Ovary (tissue), 3 donors: ENCODE measurements at regions not wholly inside any gene's neighbourhood (a gene's known extent, or its start where the extent isn't known, plus 50 kb on each side); places are given as distances from the start of the nearest gene placed in this dataset.

Source experiments
- POLR2A ChIP-seq: fragments of 450-650 bp; IDR thresholded peaks from one replicate; pipeline ENCODE4 v1.6.1; 2017; ENCODE audit warnings: antibody characterized with exemption, mild to moderate bottlenecking, moderate library complexity
- TF ChIP-seq, protein P1 (sequence below), 3 donors: fragments of 450-650 bp in 2 of 3; fragments of 200-600 bp in 1 of 3; IDR thresholded peaks; one replicate each; pipeline versions ENCODE4 v1.5.1 to v1.8.0; 2016 to 2022; ENCODE audit warnings: antibody characterized with exemption in 3 of 3, mild to moderate bottlenecking in 1 of 3
- donor health status: DM: no; HTN: no; CAD: no.

DNA sequence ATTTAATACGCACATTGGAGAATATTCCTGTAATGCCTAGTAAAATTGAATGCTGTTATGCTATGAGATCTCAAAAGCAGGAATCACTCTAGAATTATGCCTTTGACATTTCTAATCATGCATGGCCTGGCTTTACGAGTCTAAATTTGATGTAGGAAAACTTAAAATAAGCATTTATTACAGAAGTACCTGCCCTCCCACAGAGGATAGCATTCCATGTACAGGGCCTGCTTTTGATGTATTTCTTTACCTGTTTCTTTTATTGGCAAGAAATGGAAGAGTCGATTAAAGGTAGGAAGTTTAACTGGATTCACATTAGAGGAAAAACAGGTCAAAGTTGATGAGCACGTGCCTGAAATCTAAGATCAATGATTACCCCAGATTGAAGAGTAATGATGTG, 219.5 kb downstream of the PCDH7 start:
- TF ChIP-seq, protein P1, sequence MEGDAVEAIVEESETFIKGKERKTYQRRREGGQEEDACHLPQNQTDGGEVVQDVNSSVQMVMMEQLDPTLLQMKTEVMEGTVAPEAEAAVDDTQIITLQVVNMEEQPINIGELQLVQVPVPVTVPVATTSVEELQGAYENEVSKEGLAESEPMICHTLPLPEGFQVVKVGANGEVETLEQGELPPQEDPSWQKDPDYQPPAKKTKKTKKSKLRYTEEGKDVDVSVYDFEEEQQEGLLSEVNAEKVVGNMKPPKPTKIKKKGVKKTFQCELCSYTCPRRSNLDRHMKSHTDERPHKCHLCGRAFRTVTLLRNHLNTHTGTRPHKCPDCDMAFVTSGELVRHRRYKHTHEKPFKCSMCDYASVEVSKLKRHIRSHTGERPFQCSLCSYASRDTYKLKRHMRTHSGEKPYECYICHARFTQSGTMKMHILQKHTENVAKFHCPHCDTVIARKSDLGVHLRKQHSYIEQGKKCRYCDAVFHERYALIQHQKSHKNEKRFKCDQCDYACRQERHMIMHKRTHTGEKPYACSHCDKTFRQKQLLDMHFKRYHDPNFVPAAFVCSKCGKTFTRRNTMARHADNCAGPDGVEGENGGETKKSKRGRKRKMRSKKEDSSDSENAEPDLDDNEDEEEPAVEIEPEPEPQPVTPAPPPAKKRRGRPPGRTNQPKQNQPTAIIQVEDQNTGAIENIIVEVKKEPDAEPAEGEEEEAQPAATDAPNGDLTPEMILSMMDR (IDR thresholded peaks at IDR 0.05) = no peak
- no peak for TF ChIP-seq POLR2A
